ENCODE measurements at regions not wholly inside any gene's neighbourhood (a gene's known extent, or its start where the extent isn't known, plus 50 kb on each side); places are given as distances from the start of the nearest gene placed in this dataset.

DNA sequence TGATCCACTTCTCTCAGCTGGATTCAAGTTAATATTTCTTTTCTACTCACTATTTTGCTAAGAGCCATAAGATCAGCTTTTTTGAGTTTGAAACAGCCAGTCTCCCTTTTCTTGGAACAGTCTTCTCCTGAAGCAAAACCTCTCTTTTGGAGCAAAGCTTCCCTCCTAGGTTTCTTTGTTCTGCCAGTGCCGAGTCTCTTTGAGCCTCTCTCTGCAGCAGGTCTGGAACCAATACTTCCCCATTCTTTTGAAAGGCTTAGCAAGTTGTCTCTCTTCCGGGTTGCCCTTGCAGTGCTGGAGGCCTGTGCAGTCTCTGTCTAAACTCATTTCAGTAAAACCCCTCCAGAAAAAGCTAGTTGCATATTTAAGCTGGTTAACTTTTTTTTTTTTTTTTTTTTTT, 454.8 kb downstream of the NOVA1 start:
- TF ChIP-seq, protein P1, sequence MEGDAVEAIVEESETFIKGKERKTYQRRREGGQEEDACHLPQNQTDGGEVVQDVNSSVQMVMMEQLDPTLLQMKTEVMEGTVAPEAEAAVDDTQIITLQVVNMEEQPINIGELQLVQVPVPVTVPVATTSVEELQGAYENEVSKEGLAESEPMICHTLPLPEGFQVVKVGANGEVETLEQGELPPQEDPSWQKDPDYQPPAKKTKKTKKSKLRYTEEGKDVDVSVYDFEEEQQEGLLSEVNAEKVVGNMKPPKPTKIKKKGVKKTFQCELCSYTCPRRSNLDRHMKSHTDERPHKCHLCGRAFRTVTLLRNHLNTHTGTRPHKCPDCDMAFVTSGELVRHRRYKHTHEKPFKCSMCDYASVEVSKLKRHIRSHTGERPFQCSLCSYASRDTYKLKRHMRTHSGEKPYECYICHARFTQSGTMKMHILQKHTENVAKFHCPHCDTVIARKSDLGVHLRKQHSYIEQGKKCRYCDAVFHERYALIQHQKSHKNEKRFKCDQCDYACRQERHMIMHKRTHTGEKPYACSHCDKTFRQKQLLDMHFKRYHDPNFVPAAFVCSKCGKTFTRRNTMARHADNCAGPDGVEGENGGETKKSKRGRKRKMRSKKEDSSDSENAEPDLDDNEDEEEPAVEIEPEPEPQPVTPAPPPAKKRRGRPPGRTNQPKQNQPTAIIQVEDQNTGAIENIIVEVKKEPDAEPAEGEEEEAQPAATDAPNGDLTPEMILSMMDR (IDR thresholded peaks at IDR 0.05; ENCODE audit: low read depth, low read length, poor library complexity, severe bottlenecking): no peak
- TF ChIP-seq EZH2phosphoT487 (IDR thresholded peaks at IDR 0.05; ENCODE audit: borderline replicate concordance, low read length): no peak

Measured in DOHH2 (cell line).